ENCODE measurements at regions not wholly inside any gene's neighbourhood (a gene's known extent, or its start where the extent isn't known, plus 50 kb on each side); places are given as distances from the start of the nearest gene placed in this dataset.
"Not testable (repeated sequence)": the region's sequence is repeated elsewhere in the genome, so short reads cannot be mapped to it uniquely, and the experiment has no call there.

GRCh38 chr2:117027646-117028045 lies 786.8 kb upstream of the DDX18 start:
- Histone ChIP-seq H3K36me3 (no peaks in the 10 kb centered on the region), H3K9me3 (no peaks in the 10 kb centered on the region), H3K4me1 (no peaks in the 10 kb centered on the region), H3K27me3 (no peaks in the 10 kb centered on the region), H3K4me3 (no peak overlapping the region), H3K27ac (no peak overlapping the region)
- TF ChIP-seq CTCF (IDR thresholded peaks at IDR 0.05), result no peak
- no peak for TF ChIP-seq POLR2A (IDR thresholded peaks at IDR 0.05)
- DNase-seq, result no peak

- H3K4me1 ChIP-seq, H3K9me3 ChIP-seq, H3K27me3 ChIP-seq, H3K36me3 ChIP-seq, DNase-seq, H3K4me3 ChIP-seq, H3K27ac ChIP-seq: not testable (repeated sequence)
Observed at GRCh38 chr2:117028708-117029107, 785.8 kb upstream of the DDX18 start.

- H3K4me1 ChIP-seq, result peaks cover 0 to 4% (median 0%) of the 10 kb centered on the region in 4 donors
- no peak for DNase-seq
- H3K36me3 ChIP-seq, result no peaks in the 10 kb centered on the region
- H3K4me3 ChIP-seq, result no peak overlapping the region
- no peaks in the 10 kb centered on the region for H3K27me3 ChIP-seq
- H3K27ac ChIP-seq, result no peak overlapping the region
- no peaks in the 10 kb centered on the region for H3K9me3 ChIP-seq
- no peak for TF ChIP-seq POLR2A (IDR thresholded peaks at IDR 0.05)
Observed at GRCh38 chr2:117055499-117056375, 758.8 kb upstream of the DDX18 start.

GRCh38 chr2:117056376-117056748 lies 758.1 kb upstream of the DDX18 start:
- Histone ChIP-seq H3K9me3 (no peaks in the 10 kb centered on the region), H3K27ac (no peak overlapping the region), H3K4me3 (no peak overlapping the region), H3K36me3 (no peaks in the 10 kb centered on the region), H3K27me3 (no peaks in the 10 kb centered on the region), H3K4me1 (peaks cover 0 to 4% (median 0%) of the 10 kb centered on the region in 4 donors)
- no peak for DNase-seq
- no peak for TF ChIP-seq POLR2A (IDR thresholded peaks at IDR 0.05)
- TF ChIP-seq CTCF (IDR thresholded peaks at IDR 0.05), result no peak

- peaks cover 0 to 4% (median 0%) of the 10 kb centered on the region in 4 donors for H3K4me1 ChIP-seq
- H3K4me3 ChIP-seq, result no peak overlapping the region
- no peaks in the 10 kb centered on the region for H3K27me3 ChIP-seq
- no peaks in the 10 kb centered on the region for H3K36me3 ChIP-seq
- no peaks in the 10 kb centered on the region for H3K9me3 ChIP-seq
- H3K27ac ChIP-seq, result peak overlapping the region in 1 of 4 donors; percentile 72
- TF ChIP-seq POLR2A (IDR thresholded peaks at IDR 0.05) (no peak), CTCF (IDR thresholded peaks at IDR 0.05) (no peak)
- peak in 1 of 3 donors; percentile 47 for DNase-seq
Observed at GRCh38 chr2:117057016-117057415, 757.5 kb upstream of the DDX18 start.

- H3K4me3 ChIP-seq, result no peak overlapping the region
- H3K27ac ChIP-seq, result no peak overlapping the region
- no peaks in the 10 kb centered on the region for H3K9me3 ChIP-seq
- no peak for DNase-seq
- no peaks in the 10 kb centered on the region for H3K36me3 ChIP-seq
- TF ChIP-seq POLR2A (IDR thresholded peaks at IDR 0.05), result no peak
- TF ChIP-seq CTCF (IDR thresholded peaks at IDR 0.05), result no peak
- H3K27me3 ChIP-seq, result no peaks in the 10 kb centered on the region
- peaks cover 0 to 4% (median 0%) of the 10 kb centered on the region in 4 donors for H3K4me1 ChIP-seq
Observed at GRCh38 chr2:117058366-117058765, 756.1 kb upstream of the DDX18 start.

Data from Peyer's patch (tissue), 4 donors.